CD4-positive, alpha-beta T cell treated with Interleukin-12 subunit alpha and Interleukin-12 subunit beta, for 1 hour (primary cell): ENCODE measurements at regions not wholly inside any gene's neighbourhood (a gene's known extent, or its start where the extent isn't known, plus 50 kb on each side); places are given as distances from the start of the nearest gene placed in this dataset.
"Not testable (repeated sequence)": the region's sequence is repeated elsewhere in the genome, so short reads cannot be mapped to it uniquely, and the experiment has no call there.

Experiments used
- DNase-seq: peaks from one replicate; pipeline ENCODE4 v3.0.0-alpha.2; 2020

- DNase-seq, result no peak
Observed at GRCh38 chr15:77877869-77878577, 199.5 kb downstream of the TBC1D2B start.

GRCh38 chr15:77876107-77876820 lies 201.2 kb downstream of the TBC1D2B start:
- not testable (repeated sequence) for DNase-seq

GRCh38 chr15:77875066-77875721 lies 202.3 kb downstream of the TBC1D2B start:
- DNase-seq, result peak; percentile 12

- DNase-seq, result no peak
Observed at GRCh38 chr15:77874063-77874462, 203.4 kb downstream of the TBC1D2B start.

- DNase-seq, result not testable (repeated sequence)
Observed at GRCh38 chr15:77872521-77873425, 204.7 kb downstream of the TBC1D2B start.

GRCh38 chr15:77871852-77872371 lies 205.6 kb downstream of the TBC1D2B start:
- no peak for DNase-seq

GRCh38 chr15:77870195-77871065 lies 207.1 kb downstream of the TBC1D2B start:
- DNase-seq, result peak; percentile 21

GRCh38 chr15:77869021-77869895 lies 208.3 kb downstream of the TBC1D2B start:
- no peak for DNase-seq

- DNase-seq, result not testable (repeated sequence)
Observed at GRCh38 chr15:77868048-77868629, 209.4 kb downstream of the TBC1D2B start.

GRCh38 chr15:77867266-77868047 lies 210.1 kb downstream of the TBC1D2B start:
- DNase-seq, result no peak

GRCh38 chr15:77866596-77867125 lies 210.8 kb downstream of the TBC1D2B start:
- DNase-seq, result no peak

GRCh38 chr15:77866186-77866585 lies 211.3 kb downstream of the TBC1D2B start:
- no peak for DNase-seq

GRCh38 chr15:77865701-77866100 lies 211.8 kb downstream of the TBC1D2B start:
- no peak for DNase-seq

GRCh38 chr15:77865106-77865610 lies 212.4 kb downstream of the TBC1D2B start:
- no peak for DNase-seq

GRCh38 chr15:77864211-77865105 lies 213.1 kb downstream of the TBC1D2B start:
- no peak for DNase-seq

- no peak for DNase-seq
Observed at GRCh38 chr15:77863491-77864105, 213.9 kb downstream of the TBC1D2B start.

- no peak for DNase-seq
Observed at GRCh38 chr15:77862651-77863104, 214.8 kb downstream of the TBC1D2B start.
